CD4-positive, alpha-beta T cell (primary cell): ENCODE measurements at regions not wholly inside any gene's neighbourhood (a gene's known extent, or its start where the extent isn't known, plus 50 kb on each side); places are given as distances from the start of the nearest gene placed in this dataset.

Experiments
- ATAC-seq: fragments of 200-7000 bp; cut with Tn5 transposase; one replicate; pipeline ENCODE4 v1.10.0; 2022; ENCODE audit warnings: mild to moderate bottlenecking; ENCODE audit not compliant: poor library complexity
- CTCF ChIA-PET: fragments of 350-600 bp; sonication (Branson Sonifier 250); formaldehyde crosslinking; loops from one replicate; lab custom pipeline; 2021; ENCODE audit warnings: antibody characterized with exemption, inconsistent platforms; lab: Charles Lee
- POLR2A ChIA-PET: fragments of 350-600 bp; sonication (Branson Sonifier 250); formaldehyde crosslinking; loops from one replicate; lab custom pipeline; 2021; ENCODE audit warnings: antibody characterized with exemption, inconsistent platforms; lab: Charles Lee
- DNase-seq, 14 experiments: peaks; one replicate each; pipeline ENCODE4 v3.0.0-alpha.2; 2013 to 2020; ENCODE audit warnings: mixed read lengths in 2 of 14
- H3K27ac ChIP-seq, 2 donors: one replicate each; pipeline versions ENCODE4 v1.5.1 to v1.7.0; 2013; ENCODE audit warnings: low read length in 2 of 2, low read depth in 1 of 2, mild to moderate bottlenecking in 1 of 2
- H3K27me3 ChIP-seq, 2 experiments: 1 replicate in 1 of 2; 2 replicates in 1 of 2; pipeline versions ENCODE4 v1.6.1 to v1.7.0; 2013; ENCODE audit warnings: low read length in 2 of 2, control low read depth in 1 of 2, mild to moderate bottlenecking in 1 of 2, moderate library complexity in 1 of 2; ENCODE audit not compliant: insufficient read depth in 2 of 2, control insufficient read depth in 1 of 2
- H3K36me3 ChIP-seq: one replicate; pipeline ENCODE4 v1.6.1; 2013; ENCODE audit warnings: low read length, control low read depth; ENCODE audit not compliant: insufficient read depth
- H3K4me1 ChIP-seq: one replicate; pipeline ENCODE4 v1.6.1; 2013; ENCODE audit warnings: low read length, control low read depth; ENCODE audit not compliant: insufficient read depth
- H3K4me3 ChIP-seq: one replicate; pipeline ENCODE4 v1.5.1; 2013; ENCODE audit warnings: mild to moderate bottlenecking, low read length, moderate library complexity
- H3K9me3 ChIP-seq, 2 experiments: 1 replicate in 1 of 2; 2 replicates in 1 of 2; pipeline versions ENCODE4 v1.6.1 to v1.7.0; 2013; ENCODE audit warnings: low read length in 2 of 2, mild to moderate bottlenecking in 2 of 2, control low read depth in 1 of 2, moderate library complexity in 1 of 2; ENCODE audit not compliant: control insufficient read depth in 1 of 2, insufficient read depth in 1 of 2
- H3K27ac Mint-ChIP-seq: one replicate; pipeline ENCODE4 v1.8.0; 2020; ENCODE audit warnings: mixed read lengths
- H3K27me3 Mint-ChIP-seq: one replicate; pipeline ENCODE4 v1.8.0; 2021; ENCODE audit warnings: mixed read lengths
- H3K36me3 Mint-ChIP-seq: one replicate; pipeline ENCODE4 v1.8.0; 2021; ENCODE audit warnings: low read depth, mixed read lengths
- H3K4me1 Mint-ChIP-seq: one replicate; pipeline ENCODE4 v1.8.0; 2021; ENCODE audit warnings: low read depth, mixed read lengths
- H3K4me3 Mint-ChIP-seq: one replicate; pipeline ENCODE4 v1.8.0; 2020; ENCODE audit warnings: mild to moderate bottlenecking, mixed read lengths
- H3K9me3 Mint-ChIP-seq: one replicate; pipeline ENCODE4 v1.8.0; 2020; ENCODE audit warnings: mixed read lengths
- CTCF ChIP-seq: fragments of 200-600 bp; IDR thresholded peaks from one replicate; pipeline ENCODE4 v1.8.0; 2022; ENCODE audit warnings: antibody characterized with exemption, mild to moderate bottlenecking
- intact Hi-C, 2 experiments: fragments of 100-400 bp; cut with DNase I in 1 of 2; cut with micrococcal nuclease in 1 of 2; formaldehyde crosslinking; loops; one replicate each; pipeline versions ENCODE4 v1.15.1 to v1.9.0; 2023 to 2025; cut with DNase I, micrococcal nuclease

DNA sequence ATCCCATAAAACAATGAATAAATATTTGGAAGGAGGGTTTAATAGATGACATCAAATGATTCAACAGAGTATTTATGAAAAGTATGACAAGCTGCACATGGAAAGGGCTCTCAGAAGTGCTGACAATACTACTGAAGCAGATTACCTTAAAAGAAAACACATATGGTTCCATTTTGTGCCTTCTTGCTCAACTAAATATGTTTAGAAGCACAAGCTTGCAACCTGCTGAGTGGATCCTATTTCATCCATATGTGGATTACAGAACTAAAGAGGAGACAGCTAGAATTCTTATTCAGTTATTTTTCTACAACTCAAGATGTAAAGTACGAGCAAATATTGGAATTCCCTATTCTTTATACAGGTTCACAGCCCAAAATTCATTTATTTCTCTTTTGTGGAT lies 340.6 kb downstream of the TFEC start:
- ATAC-seq = no peak

GRCh38 chr7:115683093-115683492 lies 347.5 kb downstream of the TFEC start:
- no peak for DNase-seq
- H3K27me3 Mint-ChIP-seq = no peaks in the 10 kb centered on the region
- H3K36me3 Mint-ChIP-seq = no peaks in the 10 kb centered on the region
- no peaks in the 10 kb centered on the region for H3K9me3 ChIP-seq
- ChIA-PET POLR2A (no interaction called here), CTCF (no interaction called here)
- no peaks in the 10 kb centered on the region for H3K36me3 ChIP-seq
- no peaks in the 10 kb centered on the region for H3K4me1 Mint-ChIP-seq
- no peak for ATAC-seq
- H3K27ac ChIP-seq = no peak overlapping the region
- H3K4me3 Mint-ChIP-seq = no peak overlapping the region
- no peak overlapping the region for H3K27ac Mint-ChIP-seq
- intact Hi-C loops = loop anchor here in 1 of 2 experiments (10.0 kb wide), 1 partner anchor 818 kb away; no protein-coding TSS in a partner anchor
- H3K9me3 Mint-ChIP-seq = no peaks in the 10 kb centered on the region
- no peaks in the 10 kb centered on the region for H3K27me3 ChIP-seq
- TF ChIP-seq CTCF = no peak
- no peak overlapping the region for H3K4me3 ChIP-seq
- H3K4me1 ChIP-seq = no peaks in the 10 kb centered on the region

More for the DNA sequence above, 340.6 kb downstream of the TFEC start:
- TF ChIP-seq CTCF = no peak
- H3K4me1 ChIP-seq = no peaks in the 10 kb centered on the region
- Mint-ChIP-seq H3K4me3 (no peak overlapping the region), H3K9me3 (no peaks in the 10 kb centered on the region), H3K27me3 (peaks cover 5% of the 10 kb centered on the region), H3K36me3 (no peaks in the 10 kb centered on the region), H3K27ac (no peak overlapping the region), H3K4me1 (no peaks in the 10 kb centered on the region)
- no peak overlapping the region for H3K27ac ChIP-seq
- DNase-seq = no peak
- H3K27me3 ChIP-seq = no peaks in the 10 kb centered on the region
- no peaks in the 10 kb centered on the region for H3K9me3 ChIP-seq
- ChIA-PET POLR2A (no interaction called here), CTCF (no interaction called here)
- intact Hi-C loops = loop anchor here in 1 of 2 experiments (10.0 kb wide), 1 partner anchor 825 kb away; no protein-coding TSS in a partner anchor
- H3K36me3 ChIP-seq = no peaks in the 10 kb centered on the region
- H3K4me3 ChIP-seq = no peak overlapping the region

- H3K4me1 Mint-ChIP-seq = no peaks in the 10 kb centered on the region
- H3K4me1 ChIP-seq = no peaks in the 10 kb centered on the region
- TF ChIP-seq CTCF = no peak
- no peaks in the 10 kb centered on the region for H3K36me3 Mint-ChIP-seq
- ChIA-PET CTCF (no interaction called here), POLR2A (no interaction called here)
- no peak overlapping the region for H3K27ac ChIP-seq
- intact Hi-C loops = loop anchor here in 1 of 2 experiments (10.0 kb wide), 1 partner anchor 818 kb away; no protein-coding TSS in a partner anchor
- no peak overlapping the region for H3K4me3 Mint-ChIP-seq
- DNase-seq = no peak
- H3K9me3 ChIP-seq = no peaks in the 10 kb centered on the region
- H3K4me3 ChIP-seq = no peak overlapping the region
- H3K27me3 ChIP-seq = no peaks in the 10 kb centered on the region
- no peaks in the 10 kb centered on the region for H3K9me3 Mint-ChIP-seq
- no peaks in the 10 kb centered on the region for H3K36me3 ChIP-seq
- no peaks in the 10 kb centered on the region for H3K27me3 Mint-ChIP-seq
- no peak overlapping the region for H3K27ac Mint-ChIP-seq
- ATAC-seq = no peak
Measured at GRCh38 chr7:115682507-115682906, 348.1 kb downstream of the TFEC start.
